GM12874 (cell line): ENCODE measurements at regions not wholly inside any gene's neighbourhood (a gene's known extent, or its start where the extent isn't known, plus 50 kb on each side); places are given as distances from the start of the nearest gene placed in this dataset.

ENCODE experiments used
- TF ChIP-seq, protein P1 (sequence below): IDR thresholded peaks from 2 replicates; pipeline ENCODE4 v1.5.1; 2011; ENCODE audit warnings: low read depth, mild to moderate bottlenecking, control low read depth, low read length, moderate library complexity; ENCODE audit not compliant: insufficient read depth

DNA sequence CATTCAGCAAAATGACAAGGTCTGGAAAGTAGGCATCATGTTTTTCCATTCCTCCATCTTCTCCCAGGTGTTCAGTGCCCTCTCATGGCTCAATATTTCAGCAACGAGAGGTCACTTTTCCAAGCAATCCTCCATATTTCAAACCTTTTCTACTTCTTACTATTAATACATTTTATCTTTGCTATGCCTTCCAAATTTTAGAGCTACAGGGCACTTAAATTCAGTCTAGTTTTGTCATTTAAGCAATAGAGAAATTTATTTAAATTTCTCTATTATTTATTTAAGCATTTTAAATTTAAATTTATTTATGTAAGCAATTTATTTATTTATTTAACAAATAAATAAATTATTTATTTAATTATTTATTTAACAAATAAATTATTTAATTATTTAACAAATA is 305.1 kb upstream of the ANXA10 start:
- TF ChIP-seq, protein P1, sequence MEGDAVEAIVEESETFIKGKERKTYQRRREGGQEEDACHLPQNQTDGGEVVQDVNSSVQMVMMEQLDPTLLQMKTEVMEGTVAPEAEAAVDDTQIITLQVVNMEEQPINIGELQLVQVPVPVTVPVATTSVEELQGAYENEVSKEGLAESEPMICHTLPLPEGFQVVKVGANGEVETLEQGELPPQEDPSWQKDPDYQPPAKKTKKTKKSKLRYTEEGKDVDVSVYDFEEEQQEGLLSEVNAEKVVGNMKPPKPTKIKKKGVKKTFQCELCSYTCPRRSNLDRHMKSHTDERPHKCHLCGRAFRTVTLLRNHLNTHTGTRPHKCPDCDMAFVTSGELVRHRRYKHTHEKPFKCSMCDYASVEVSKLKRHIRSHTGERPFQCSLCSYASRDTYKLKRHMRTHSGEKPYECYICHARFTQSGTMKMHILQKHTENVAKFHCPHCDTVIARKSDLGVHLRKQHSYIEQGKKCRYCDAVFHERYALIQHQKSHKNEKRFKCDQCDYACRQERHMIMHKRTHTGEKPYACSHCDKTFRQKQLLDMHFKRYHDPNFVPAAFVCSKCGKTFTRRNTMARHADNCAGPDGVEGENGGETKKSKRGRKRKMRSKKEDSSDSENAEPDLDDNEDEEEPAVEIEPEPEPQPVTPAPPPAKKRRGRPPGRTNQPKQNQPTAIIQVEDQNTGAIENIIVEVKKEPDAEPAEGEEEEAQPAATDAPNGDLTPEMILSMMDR: no peak

- TF ChIP-seq, protein P1: no peak
Measured at GRCh38 chr4:167802463-167803212, 289.7 kb upstream of the ANXA10 start.

- TF ChIP-seq, protein P1: no peak
Measured at GRCh38 chr4:167811958-167812357, 280.4 kb upstream of the ANXA10 start.

GRCh38 chr4:167826281-167826680 is 266.1 kb upstream of the ANXA10 start:
- TF ChIP-seq, protein P1: no peak

GRCh38 chr4:167831855-167832254 is 260.5 kb upstream of the ANXA10 start:
- TF ChIP-seq, protein P1: no peak

- TF ChIP-seq, protein P1: no peak
Measured at GRCh38 chr4:167838686-167839085, 253.7 kb upstream of the ANXA10 start.

- TF ChIP-seq, protein P1: no peak
Measured at GRCh38 chr4:167842487-167842886, 249.8 kb upstream of the ANXA10 start.

- TF ChIP-seq, protein P1: no peak
Measured at GRCh38 chr4:167854881-167855280, 237.5 kb upstream of the ANXA10 start.
